ENCODE measurements at regions not wholly inside any gene's neighbourhood (a gene's known extent, or its start where the extent isn't known, plus 50 kb on each side); places are given as distances from the start of the nearest gene placed in this dataset.
"Not testable (repeated sequence)": the region's sequence is repeated elsewhere in the genome, so short reads cannot be mapped to it uniquely, and the experiment has no call there.

DNA sequence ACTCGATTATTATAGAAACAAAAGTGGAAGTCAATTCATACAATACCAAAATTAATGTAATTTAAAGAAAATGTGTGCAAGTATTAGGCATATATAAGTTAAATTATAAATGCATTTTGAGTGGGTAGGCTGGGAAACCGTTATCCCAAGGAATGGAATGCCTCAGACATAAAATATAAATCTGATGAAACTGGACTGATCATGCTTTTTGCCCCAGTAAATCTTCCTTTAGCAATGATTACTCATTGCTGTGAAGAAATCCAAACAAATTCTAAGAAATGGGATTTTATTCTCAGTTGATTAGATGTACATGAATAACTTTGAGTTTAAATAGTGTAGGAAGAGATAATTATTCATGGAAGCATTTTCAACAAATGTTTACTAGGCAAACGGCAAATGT is 185.5 kb upstream of the KCNMB2 start:
- DNase-seq = no peak

DNA sequence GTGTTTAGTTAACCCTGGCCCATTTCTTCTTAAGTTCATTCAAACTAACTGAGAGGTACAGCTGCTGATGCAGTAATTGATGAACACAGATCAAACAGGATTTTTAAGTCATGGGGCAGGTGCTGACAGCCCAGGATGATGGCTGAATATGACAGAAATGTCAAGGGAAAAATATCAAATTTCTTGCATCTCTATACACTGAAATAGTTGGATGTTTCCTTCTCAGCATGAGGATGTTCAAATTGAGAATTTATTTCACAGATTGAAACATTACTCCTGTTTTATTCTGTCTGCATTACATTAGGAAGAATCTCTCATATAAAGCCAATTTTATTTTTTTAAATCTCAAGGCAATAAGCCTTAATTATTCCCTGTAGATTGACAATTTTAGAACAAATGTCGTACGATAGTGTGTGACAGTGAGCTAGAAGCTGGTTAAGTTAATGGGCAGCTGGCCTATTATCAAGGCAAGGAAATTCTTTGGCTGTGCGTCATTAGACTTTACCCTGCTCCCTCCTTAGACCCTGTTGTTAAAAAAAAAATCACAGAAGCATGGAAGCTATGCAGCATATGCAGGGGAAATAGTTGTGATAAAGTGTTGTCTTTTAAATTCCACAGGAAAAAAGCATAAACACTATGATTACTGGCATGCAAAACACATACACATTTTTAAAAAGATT is 183.8 kb upstream of the KCNMB2 start:
- no peak for DNase-seq

DNA sequence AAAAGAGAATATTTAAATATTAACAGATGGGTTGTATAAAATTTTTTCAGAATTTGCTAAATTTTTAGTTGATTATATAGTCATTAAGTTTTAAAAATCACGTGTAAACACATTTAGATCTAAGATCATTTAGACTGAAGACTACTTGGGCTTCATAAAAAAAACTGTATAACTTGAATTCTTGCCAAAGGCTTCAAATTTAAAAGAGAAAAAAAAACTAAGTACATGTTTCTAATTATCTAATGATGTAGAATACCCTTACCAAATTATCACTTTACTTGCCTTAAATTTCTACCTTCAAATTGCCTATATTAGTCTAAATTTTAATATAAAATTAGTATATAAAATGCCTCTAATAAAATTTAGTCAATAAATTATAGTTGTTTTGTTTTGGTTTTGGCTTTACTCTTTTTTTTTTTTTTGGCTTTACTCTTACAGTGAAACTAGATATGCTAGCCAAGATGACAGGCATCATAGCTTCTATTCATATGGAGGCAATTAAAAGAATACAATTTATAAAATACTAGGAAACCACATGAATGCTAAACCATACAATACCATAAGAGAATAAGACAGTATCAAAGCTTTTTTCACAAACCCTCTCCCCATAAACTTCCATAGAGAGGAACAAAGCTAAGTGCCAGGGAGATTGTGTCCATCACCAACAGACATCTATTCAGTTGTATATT is 183.1 kb upstream of the KCNMB2 start:
- no peak for DNase-seq

DNA sequence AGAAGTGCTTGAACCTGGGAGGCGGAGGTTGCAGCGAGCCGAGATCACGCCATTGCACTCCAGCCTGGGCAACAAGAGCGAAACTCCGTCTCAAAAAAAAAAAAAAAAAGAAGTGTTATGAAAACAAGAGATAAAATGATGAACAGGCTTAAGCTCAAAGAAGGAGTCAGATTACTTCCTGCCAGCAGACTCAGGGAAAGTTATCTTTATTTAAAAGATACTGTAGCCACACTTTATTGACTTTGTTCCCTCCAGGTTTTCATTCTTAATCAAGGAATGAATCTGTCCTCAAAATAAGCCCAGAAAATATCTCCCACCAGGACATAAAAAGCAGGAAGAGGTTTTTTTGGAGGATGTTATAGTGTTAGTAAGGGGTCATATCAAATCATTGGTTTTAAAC is 176.5 kb upstream of the KCNMB2 start:
- no peak for DNase-seq

DNA sequence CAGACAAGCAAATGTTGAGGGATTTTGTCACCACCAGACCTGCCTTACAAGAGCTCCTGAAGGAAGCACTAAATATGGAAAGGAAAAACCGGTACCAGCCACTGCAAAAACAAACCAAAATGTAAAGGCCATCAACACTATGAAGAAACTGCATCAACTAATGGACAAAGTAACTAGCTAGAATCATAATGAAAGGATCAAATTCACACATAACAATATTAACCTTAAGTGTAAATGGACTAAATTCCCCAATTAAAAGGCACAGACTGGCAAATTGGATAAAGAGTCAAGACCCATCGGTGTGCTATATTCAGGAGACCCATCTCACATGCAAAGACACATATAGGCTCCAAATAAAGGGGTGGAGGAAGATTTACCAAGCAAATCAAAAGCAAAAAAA is 173.2 kb upstream of the KCNMB2 start:
- DNase-seq = not testable (repeated sequence)

DNA sequence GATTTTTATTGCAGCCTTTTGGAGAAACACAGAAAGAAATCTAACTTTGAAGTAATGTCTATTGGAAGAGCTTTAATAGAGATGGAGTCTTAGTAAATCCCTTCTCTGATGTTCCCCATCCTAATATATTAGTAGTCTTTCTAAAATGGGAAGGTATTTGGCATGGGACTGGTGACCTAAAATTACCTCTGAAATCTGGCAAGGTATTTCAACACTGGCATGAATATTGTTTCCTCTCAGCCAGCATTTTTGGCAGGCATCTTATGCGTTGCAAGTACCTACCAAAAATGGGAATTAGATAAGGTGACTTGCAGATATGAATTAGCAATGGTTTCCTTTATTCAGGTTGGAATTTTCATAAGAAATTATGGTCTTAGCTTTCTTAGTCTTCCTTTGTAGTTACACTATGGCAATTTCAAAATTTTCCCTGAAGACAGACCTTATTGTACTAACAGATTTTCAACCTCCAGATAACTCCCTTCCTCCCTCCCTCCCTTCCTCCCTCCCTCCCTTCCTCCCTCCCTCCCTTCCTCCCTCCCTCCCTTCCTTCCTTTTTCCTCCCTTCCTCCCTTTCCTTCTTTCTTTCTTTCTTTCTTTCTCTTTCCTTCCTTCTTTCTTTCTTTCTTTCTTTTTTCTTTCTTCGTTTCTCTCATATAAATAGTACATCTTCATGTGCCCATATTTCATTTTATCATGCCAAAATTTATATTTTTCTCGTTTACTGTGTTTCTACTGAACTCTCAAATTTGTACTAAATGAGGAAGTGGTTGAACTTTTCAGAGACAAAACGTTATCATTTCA is 168.2 kb upstream of the KCNMB2 start:
- DNase-seq = no peak

DNA sequence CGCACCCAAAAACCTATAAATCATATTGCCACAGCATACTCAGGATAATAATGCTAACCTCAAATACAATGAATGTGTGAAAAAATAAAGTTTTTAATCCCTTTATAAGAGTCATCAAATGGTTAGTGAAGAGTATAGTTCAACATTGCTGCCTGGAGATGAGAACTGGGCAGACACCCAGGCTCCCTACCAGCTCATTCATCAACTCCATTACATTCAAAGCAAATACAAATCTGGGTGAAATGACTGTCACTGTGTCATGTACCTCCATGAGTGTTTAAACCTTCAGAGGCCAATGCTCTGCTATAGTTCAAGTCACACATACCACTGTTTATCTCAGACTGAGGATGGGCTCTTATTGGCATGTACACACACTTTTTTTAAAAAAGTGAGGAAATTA is 167.2 kb upstream of the KCNMB2 start:
- DNase-seq = no peak

DNA sequence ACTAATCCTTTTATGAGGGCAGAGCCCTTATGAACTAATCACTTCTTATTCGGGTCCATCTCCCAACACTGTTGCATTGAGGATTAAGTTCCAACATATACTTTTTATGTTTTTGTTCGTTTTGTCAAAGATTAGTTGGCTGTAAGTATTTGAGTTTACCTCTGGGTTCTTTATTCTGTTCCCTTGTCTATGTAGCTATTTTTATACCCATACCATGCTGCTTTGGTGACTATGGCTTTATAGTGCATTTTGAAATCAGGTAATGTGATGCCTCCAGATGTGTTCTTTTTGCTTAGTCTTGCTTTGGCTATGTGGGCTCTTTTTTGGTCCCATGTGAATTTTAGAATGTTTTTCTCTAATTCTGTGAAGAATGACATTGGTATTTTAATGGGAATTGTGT is 166.4 kb upstream of the KCNMB2 start:
- DNase-seq = no peak

DNA sequence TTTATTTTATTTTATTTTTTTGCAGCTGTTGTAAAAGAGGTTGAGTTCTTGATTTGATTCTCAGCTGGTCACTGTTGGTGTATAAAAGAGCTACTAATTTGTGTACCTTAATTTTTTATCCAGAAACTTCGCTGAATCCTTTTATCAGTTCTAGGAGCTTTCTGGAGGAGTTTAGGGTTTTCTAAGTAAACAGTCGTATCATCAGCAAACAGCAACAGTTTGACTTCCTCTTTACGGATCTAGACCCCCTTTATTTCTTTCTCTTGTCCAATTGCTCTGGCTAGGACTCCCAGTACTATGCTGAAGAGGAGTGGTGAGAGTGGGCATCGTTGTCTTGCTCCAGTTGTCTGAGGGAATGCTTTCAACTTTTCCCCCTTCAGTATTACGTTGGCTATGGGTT is 165.8 kb upstream of the KCNMB2 start:
- DNase-seq = no peak

DNA sequence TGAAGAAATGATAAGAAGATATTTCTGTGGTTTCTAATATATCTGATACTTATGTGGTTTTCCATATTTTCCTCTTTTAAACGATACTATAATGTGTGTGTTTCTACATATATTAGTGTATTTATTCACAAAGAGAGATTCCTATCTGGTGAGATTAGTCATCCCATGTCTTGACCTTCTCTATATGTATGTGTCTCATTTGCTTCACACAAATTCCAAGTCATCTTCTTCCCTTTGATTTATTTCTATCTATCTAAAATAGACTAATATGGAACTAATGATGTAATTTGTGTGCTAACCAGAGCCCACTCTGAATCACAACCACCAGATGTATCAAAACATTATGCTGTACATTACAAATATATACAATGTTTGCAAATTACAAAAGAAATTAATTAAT is 154.7 kb upstream of the KCNMB2 start:
- no peak for DNase-seq

DNA sequence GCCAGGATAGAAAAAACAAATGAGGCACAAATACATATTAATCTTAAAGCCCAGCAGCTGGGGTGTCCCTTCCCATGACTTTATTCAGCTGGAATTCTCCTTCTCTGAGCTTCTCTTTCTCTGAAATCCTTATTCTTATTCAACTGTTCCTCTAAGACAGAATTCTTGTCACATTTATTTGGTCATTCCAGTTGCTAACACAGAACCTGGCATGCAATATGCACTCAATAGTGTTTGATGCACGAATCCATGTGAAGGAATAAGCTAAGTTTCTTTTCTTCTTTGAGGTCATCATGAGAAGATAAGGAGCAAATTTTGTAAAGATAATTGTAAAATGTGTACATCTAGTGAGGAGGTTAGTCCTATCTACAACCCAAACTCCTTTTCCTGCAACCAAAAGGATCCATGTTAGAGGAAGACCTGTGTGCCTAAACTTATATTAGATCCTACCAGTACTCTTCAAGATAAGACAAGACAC is 154.2 kb upstream of the KCNMB2 start:
- no peak for DNase-seq

DNA sequence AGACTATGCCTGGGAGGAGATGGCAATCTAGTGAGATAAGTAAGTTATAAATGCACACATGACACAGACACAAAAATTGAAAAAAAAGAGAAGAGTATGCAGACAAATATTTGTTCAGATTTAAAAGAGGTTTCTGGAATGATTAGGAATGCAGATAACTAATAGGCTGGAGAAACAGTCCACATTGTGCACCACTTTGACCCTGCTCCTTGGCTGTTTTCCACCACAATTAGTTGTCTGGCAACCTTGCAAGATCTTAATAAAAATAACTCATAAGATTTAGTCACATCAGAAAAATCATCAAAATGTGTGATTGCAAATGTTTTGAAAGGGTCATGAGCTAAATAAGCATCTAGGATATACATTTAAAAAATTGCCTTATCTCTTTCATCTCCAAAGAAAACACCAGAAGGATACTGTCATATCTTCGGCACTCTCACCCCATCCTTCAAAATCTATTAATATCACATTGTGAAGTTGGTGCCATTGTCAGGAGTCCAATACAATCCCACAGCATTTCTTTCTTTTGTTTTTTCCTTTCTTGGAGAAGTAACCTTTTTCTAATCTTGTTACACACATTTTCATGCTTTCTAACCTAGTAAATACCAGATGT is 153.7 kb upstream of the KCNMB2 start:
- DNase-seq = no peak

DNA sequence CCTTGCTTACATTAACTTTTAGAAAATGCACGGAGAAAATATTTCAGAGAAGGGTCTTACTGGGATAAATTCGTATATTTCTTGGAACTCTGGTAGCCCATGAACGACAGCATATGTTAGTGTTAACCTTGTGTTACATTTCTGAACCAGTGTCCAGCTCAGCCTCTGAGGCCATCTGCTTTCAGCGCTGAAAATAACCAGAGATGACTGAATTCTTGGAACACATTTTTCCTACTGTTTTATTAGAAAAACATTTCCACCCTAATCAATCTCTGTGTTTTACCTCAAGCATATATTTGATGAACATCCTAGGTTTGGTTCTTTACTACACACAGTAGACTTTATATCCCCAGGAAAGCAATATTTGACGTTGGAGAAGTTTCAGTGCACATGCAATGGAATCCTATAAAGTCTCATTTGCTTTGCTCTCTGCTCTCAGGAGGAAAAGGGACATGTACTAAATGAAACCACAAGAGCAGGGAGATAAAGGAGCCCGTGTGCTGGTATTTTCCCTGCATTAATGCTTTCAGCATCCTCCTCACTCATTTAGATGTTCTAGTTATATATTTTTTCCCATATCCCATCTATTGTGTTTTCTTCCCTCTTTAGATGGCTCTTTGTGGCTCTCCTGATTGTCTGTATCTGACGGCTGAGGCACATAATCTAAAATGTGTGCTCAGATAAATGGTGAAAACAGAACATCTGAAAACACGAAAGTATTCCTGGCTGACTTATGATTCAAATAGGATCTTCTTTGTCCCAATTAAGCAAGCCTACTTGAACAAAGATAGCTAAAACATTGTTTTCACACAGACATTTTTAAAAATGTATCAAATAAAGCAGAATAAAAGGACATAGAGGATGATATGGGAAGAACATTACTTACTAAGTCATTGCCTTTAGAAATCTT is 151.7 kb upstream of the KCNMB2 start:
- no peak for DNase-seq

DNA sequence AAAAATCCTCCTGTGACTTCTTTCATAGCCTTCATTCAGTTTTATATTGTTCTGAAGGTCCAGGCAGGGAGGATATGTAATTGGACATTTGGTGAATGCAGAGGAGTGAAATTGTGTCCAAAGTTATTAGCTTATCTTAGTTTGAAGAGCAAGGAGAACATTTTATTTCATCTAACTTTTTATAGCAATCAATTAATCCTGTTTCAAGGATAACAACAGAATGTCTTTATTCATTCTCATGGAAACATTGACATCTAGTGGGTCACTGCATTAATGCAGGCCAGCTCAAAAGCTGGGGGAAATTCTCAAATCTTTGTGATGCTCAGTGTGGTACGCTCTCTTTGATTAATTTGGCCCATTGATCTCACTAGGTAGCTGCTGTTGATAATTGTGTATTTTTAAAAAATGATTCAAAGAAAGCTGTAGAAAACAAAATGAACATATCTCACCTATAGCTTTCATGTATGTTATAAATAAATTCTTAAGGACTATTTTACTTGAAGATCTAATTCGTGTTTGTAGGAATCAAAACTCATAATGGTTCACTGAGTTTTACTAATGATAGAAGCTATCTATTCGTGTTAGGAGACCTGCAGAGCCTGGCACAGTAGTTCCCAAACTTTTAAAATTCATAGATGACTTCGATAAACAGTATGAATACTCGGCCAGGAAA is 150.8 kb upstream of the KCNMB2 start:
- no peak for DNase-seq

DNA sequence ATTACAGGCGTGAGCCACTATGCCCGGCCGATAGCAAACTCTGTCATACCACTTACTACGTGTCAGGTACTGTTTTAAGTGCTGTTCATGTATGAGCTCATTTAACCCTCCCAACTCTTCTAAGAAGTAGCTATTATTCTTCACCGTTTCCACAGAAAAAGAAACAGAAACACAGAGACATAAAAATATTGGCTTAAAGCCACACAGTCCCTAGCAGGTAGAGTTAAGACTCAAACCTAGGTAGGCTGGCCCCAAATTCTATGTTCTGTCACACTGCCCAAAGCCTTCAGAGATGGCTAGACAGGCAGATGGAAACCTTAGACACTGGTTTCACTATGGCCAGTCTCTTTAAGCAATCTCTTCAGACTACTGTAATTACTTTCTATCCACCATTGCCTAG is 149.8 kb upstream of the KCNMB2 start:
- no peak for DNase-seq

DNA sequence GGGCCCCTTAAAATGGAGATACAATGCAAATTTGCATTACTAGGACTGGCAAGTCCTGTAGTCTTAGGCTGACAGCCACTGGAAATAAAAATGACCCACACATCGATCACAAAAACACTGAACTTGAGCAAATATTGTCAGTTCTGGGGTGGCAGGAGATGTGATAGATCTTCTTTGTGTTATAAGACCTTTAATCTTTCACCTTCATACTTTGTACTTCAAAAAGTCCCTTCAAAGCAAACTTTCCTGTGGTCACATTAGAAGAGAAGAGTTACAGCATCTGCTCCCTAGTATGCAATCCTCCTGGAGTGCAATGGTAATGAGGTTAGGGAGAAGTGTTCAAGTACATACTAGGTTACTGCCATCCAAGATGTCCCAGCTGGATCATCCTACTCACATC is 149.4 kb upstream of the KCNMB2 start:
- no peak for DNase-seq

DNA sequence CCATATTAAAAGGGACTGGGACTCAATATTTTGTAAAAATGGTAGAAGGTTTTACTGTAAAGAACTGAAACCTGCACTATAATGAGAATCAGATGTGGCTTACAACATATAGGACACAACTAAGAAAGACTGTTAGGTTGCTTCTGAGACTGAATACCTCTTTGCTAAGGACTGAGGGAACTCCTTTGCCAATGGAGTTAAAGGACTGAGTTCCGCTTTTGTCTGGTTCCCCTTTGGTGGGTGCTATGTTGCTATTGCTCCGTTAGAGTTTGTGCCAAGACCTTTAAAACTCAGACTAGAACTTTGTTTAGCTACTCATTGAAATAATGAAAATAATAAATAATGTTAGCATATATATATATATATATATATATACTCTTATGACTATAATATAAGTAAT is 147.8 kb upstream of the KCNMB2 start:
- no peak for DNase-seq

DNA sequence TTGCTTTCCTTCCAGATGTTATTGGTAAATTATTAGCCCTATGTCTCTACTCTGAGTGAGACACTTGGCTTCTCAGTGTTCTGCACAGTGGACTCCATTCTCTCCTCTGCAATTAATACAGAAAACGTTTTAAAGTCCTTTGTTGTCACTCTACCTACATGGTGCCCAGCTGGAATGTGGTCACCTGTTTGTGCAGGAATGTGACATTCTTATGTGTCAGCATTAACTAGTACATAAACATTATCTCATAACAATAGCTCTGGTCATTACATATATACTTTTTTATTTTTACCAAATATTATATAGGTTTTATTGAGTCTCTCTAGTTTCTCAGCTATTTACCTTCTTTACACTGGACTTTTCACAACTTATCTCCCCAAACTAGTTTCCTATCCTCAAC is 147.0 kb upstream of the KCNMB2 start:
- DNase-seq = no peak

DNA sequence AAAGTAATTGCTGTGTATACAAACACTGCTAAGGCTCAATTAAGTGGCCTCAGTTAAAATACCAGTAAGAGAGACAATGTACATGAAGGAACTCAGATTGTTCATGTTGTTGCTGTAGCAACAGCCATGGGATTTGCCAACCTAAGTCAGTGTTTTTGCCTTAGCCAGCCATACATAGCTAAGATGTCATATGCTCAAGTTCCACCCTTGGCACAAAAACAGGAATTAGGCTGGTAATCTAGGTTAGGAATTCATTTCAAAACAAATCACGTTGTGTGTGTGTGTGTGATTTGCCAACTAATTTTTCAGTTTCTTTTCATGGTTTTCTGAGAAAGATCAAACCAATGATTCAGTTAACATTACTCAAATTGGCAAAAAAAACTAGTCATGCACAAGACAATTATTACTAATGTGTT is 143.7 kb upstream of the KCNMB2 start:
- DNase-seq = no peak

DNA sequence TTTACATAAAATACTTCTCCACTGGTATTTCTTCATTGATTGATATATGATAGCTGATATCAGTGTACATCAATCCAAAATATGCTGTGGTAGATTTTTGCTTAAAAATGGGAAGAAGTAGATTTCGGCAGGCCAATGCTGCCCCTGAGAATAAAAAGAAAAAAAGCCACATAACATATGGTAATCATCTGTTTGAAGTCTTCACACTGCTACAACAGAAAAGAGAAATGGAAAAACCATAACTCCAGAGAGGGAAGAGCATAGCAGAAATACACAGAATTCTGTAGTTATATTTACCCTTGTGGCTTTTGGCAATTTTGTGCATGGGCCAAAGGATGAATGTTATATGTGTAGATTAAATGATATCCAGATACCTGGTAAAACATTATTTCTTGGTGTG is 143.1 kb upstream of the KCNMB2 start:
- no peak for DNase-seq

DNA sequence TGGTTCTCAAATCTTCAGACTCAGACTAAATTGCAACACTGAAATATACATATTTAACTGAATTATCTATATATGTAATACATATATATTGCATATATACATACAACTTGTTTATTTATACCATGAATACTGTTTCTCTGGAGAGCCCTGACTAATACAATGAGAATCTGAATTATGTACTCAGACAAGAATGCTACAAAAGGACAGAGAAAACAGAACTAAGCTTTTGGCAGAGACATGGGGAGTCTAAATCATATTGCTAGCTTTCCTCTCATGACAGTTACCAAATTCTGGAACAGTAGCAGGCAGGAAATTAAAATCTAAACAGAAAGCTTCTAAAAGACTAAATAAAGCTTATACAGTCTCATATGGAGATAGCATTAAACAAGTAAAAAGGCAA is 142.4 kb upstream of the KCNMB2 start:
- no peak for DNase-seq

DNA sequence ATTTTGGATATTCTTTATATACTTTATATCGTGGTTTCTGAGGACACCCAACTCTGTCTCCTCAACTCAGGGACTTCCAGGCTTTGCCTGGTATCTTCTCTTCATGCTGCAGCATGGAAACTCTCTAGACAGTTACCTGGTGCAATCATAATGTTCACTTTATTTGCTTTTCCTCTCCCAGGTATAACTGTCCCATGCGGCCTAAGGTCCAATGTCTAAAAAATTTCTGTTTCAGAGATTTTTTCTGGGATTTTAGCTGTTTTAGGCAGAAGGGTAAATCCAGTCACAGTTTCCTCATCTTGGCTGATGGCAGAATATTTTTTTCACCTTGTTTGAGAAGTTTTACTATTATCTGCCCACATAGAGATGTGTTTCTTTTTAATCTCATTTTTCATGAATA is 139.9 kb upstream of the KCNMB2 start:
- no peak for DNase-seq
